Esophagus muscularis mucosa (tissue), 4 donors: ENCODE measurements at regions not wholly inside any gene's neighbourhood (a gene's known extent, or its start where the extent isn't known, plus 50 kb on each side); places are given as distances from the start of the nearest gene placed in this dataset.

ENCODE experiments used
- DNase-seq: peaks from one replicate; pipeline ENCODE4 v3.0.0-alpha.2; 2017; ENCODE audit errors: extremely low spot score
- H3K27ac ChIP-seq, 4 donors: fragments of 200-600 bp; sonication (generic); replicated peaks in 1 of 4; 1 replicate in 3 of 4; 2 replicates in 1 of 4; pipeline ENCODE4 v1.5.1; 2016 to 2019; ENCODE audit warnings: mild to moderate bottlenecking in 1 of 4
- H3K27me3 ChIP-seq, 4 donors: fragments of 200-600 bp; sonication (generic); one replicate each; pipeline versions ENCODE4 v1.5.1 to v1.6.0; 2016 to 2019
- H3K36me3 ChIP-seq, 4 donors: fragments of 200-600 bp; sonication (generic); one replicate each; pipeline ENCODE4 v1.5.1; 2016 to 2019
- H3K4me1 ChIP-seq, 4 donors: fragments of 200-600 bp; sonication (generic); one replicate each; pipeline ENCODE4 v1.5.1; 2016 to 2019
- H3K4me3 ChIP-seq, 4 donors: fragments of 200-600 bp; sonication (generic); 1 replicate in 2 of 4; 2 replicates in 2 of 4; pipeline ENCODE4 v1.5.1; 2016 to 2019; ENCODE audit warnings: mild to moderate bottlenecking in 4 of 4, moderate library complexity in 1 of 4
- H3K9me3 ChIP-seq, 4 donors: fragments of 200-600 bp; sonication (generic); 1 replicate in 3 of 4; 2 replicates in 1 of 4; pipeline ENCODE4 v1.5.1; 2016 to 2019
- CTCF ChIP-seq, 3 experiments: fragments of 200-600 bp in 2 of 3; fragments of 450-650 bp in 1 of 3; sonication (generic) in 2 of 3; IDR thresholded peaks; one replicate each; pipeline ENCODE4 v1.5.1; 2017 to 2019; ENCODE audit warnings: antibody characterized with exemption in 3 of 3, mild to moderate bottlenecking in 2 of 3, moderate library complexity in 1 of 3
- EP300 ChIP-seq: sonication (generic); formaldehyde crosslinking; IDR thresholded peaks from one replicate; pipeline ENCODE4 v1.6.1; 2017; ENCODE audit warnings: antibody characterized with exemption
- POLR2A ChIP-seq: fragments of 450-650 bp; IDR thresholded peaks from one replicate; pipeline ENCODE4 v1.6.1; 2017; ENCODE audit warnings: antibody characterized with exemption, moderate library complexity, mild to moderate bottlenecking, low read depth
- POLR2AphosphoS5 ChIP-seq, 2 donors: sonication (generic); formaldehyde crosslinking; IDR thresholded peaks; one replicate each; pipeline ENCODE4 v1.6.1; 2017; ENCODE audit warnings: antibody characterized with exemption in 2 of 2
- WGBS: methylation state at CpG from one replicate; pipeline ENCODE4 v1.1.5; 2018; 5-methylcytosine and 5-hydroxymethylcytosine counted together
- intact Hi-C: fragments of 100-400 bp; cut with DNase I; formaldehyde crosslinking; loops from one replicate; pipeline ENCODE4 v1.15.1; 2023

DNA sequence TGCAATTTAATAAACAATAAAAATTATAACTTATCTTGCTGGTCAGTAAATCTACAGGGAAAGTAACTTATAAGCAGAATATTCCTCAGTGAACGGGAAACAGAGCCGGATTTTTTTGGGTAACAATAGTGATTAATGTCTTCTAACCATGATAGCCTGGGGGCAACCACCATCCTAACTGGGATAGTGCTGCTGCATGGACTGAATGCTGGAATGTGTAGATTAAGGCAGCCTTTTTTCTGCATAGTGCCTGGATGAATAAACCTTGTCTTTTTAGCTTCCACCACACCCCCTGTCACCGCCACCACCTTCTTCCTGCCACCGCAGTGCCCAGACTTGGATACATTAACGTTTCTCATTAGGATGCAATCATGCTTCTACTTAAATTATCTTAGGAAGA is 83.6 kb upstream of the LNX1 start:
- no peak for TF ChIP-seq CTCF (IDR thresholded peaks at IDR 0.05)
- TF ChIP-seq POLR2A: no peak
- no peak for TF ChIP-seq POLR2AphosphoS5 (IDR thresholded peaks at IDR 0.05)
- no peak for TF ChIP-seq EP300
- no peak overlapping the region for H3K4me3 ChIP-seq
- no peaks in the 10 kb centered on the region for H3K27me3 ChIP-seq
- intact Hi-C loops: no loop called here
- H3K9me3 ChIP-seq: no peaks in the 10 kb centered on the region
- WGBS: 77% methylated on average over 5 of the region's 5 CpGs
- H3K4me1 ChIP-seq: peaks cover 0 to 10% (median 4%) of the 10 kb centered on the region in 4 donors
- no peaks in the 10 kb centered on the region for H3K36me3 ChIP-seq
- DNase-seq: no peak
- no peak overlapping the region for H3K27ac ChIP-seq

- 85% methylated on average over 2 of the region's 2 CpGs for WGBS
- TF ChIP-seq POLR2AphosphoS5 (IDR thresholded peaks at IDR 0.05): no peak
- TF ChIP-seq CTCF (IDR thresholded peaks at IDR 0.05): no peak
- TF ChIP-seq POLR2A: no peak
- no peak for TF ChIP-seq EP300
- no peak for DNase-seq
- H3K27ac ChIP-seq: no peak overlapping the region
- H3K36me3 ChIP-seq: no peaks in the 10 kb centered on the region
- no peaks in the 10 kb centered on the region for H3K27me3 ChIP-seq
- intact Hi-C loops: no loop called here
- H3K9me3 ChIP-seq: no peaks in the 10 kb centered on the region
- H3K4me1 ChIP-seq: peaks cover 0 to 10% (median 4%) of the 10 kb centered on the region in 4 donors
- no peak overlapping the region for H3K4me3 ChIP-seq
Measured at GRCh38 chr4:53672873-53673272, 81.6 kb upstream of the LNX1 start.

- Histone ChIP-seq H3K27ac (no peak overlapping the region), H3K27me3 (no peaks in the 10 kb centered on the region), H3K4me3 (no peak overlapping the region), H3K36me3 (no peaks in the 10 kb centered on the region), H3K4me1 (peaks cover 0 to 4% (median 1%) of the 10 kb centered on the region in 4 donors), H3K9me3 (peaks cover 0 to 6% (median under 1%) of the 10 kb centered on the region in 4 donors)
- TF ChIP-seq EP300 (no peak), CTCF (IDR thresholded peaks at IDR 0.05) (no peak), POLR2A (no peak), POLR2AphosphoS5 (IDR thresholded peaks at IDR 0.05) (no peak)
- DNase-seq: no peak
- WGBS: 81% methylated on average over 2 of the region's 2 CpGs
- intact Hi-C loops: no loop called here
Measured at GRCh38 chr4:53671757-53672156, 80.5 kb upstream of the LNX1 start.

DNA sequence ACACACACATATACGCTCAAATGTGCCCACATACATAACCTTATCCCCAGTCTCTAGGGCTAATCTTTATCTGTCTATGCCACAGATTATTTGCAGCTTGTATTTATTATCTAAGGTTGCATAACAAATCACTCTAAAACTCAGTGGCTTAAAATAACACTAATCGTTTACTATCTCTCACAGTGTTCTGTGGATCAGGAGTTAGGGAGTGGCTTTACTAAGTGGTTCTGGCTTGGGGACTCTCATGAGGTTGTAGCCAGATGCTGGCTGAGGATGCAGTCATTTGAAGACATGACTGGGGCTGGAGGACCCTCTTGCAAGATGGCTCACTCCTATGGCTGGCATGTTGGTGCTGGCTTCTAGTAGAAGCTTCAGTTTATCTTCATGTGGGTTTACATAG is 68.5 kb upstream of the LNX1 start:
- Histone ChIP-seq H3K27ac (no peak overlapping the region), H3K9me3 (no peaks in the 10 kb centered on the region), H3K36me3 (no peaks in the 10 kb centered on the region), H3K4me1 (peaks cover 2 to 16% (median 10%) of the 10 kb centered on the region in 4 donors), H3K4me3 (no peak overlapping the region), H3K27me3 (no peaks in the 10 kb centered on the region)
- DNase-seq: no peak
- intact Hi-C loops: no loop called here
- TF ChIP-seq EP300: no peak
- TF ChIP-seq CTCF (IDR thresholded peaks at IDR 0.05): no peak
- TF ChIP-seq POLR2A: no peak
- TF ChIP-seq POLR2AphosphoS5 (IDR thresholded peaks at IDR 0.05): no peak
- 78% methylated on average over 2 of the region's 2 CpGs for WGBS

DNA sequence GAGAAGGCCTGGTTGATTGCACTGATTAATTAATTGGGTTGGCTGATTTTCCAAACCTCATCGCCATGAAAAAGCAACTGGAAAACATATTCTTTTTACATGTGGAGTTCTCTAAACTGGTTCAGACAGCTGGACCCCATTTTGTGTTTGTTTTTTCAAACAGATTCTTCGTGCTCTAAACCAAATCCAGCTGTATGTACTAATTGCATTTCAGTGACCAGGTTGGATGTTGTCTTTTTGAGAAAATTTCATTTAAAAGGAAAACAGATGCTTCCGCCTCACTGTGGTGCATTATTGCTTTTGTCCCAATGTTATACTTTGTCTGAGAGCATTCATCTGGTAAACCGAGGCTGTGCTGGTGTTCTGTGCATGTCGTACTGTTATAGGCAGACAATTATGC is 67.8 kb upstream of the LNX1 start:
- Histone ChIP-seq H3K36me3 (no peaks in the 10 kb centered on the region), H3K27me3 (no peaks in the 10 kb centered on the region), H3K4me1 (peaks cover 7 to 22% (median 17%) of the 10 kb centered on the region in 4 donors), H3K4me3 (no peak overlapping the region), H3K27ac (no peak overlapping the region), H3K9me3 (no peaks in the 10 kb centered on the region)
- TF ChIP-seq POLR2A (no peak), POLR2AphosphoS5 (IDR thresholded peaks at IDR 0.05) (no peak), EP300 (no peak), CTCF (IDR thresholded peaks at IDR 0.05) (no peak)
- intact Hi-C loops: no loop called here
- 79% methylated on average over 5 of the region's 5 CpGs for WGBS
- DNase-seq: no peak
